ENCODE measurements at regions not wholly inside any gene's neighbourhood (a gene's known extent, or its start where the extent isn't known, plus 50 kb on each side); places are given as distances from the start of the nearest gene placed in this dataset.
"Not testable (repeated sequence)": the region's sequence is repeated elsewhere in the genome, so short reads cannot be mapped to it uniquely, and the experiment has no call there.

DNA sequence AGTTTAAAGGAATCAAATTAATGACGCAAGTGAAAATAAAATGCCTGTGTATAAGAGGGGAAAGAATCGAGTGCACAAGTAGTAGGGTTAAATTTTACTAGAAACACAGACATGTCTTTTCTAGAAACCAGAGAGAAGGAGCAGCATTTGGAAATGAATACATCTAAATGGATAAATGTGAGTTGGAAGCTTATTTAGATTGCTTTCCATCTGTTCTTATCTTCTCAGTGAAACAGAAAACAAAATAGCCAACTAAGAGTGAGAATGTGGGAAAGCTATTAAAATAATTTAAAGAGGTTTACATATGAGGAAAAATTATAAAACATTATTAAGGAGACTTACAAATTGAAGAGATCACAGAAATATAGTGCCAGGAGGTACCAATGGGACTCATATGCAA is 1818.9 kb upstream of the FLRT2 start:
- no peak for DNase-seq (ENCODE audit: low read depth)

GRCh38 chr14:83712418-83713129 is 1817.4 kb upstream of the FLRT2 start:
- DNase-seq (ENCODE audit: low read depth) = no peak

DNA sequence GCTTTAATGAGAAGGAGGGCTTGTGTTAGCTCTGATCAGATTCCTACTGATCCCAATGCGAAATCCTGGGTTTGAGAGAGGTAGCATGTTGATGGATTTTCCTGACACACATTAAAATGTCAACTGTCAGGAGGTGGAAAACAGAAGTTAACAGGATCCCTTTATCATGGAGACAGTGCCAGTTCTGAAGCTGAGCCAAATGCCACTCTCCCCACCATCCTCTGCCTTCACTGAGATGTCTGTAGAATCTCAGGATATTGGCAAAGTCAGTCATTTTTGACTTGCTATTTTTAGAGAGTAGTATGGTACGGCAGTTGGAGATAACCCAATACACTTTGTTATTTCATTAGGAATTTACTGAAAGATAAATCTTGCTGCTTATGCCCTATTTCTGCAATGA is 1816.2 kb upstream of the FLRT2 start:
- DNase-seq (ENCODE audit: low read depth) = no peak

DNA sequence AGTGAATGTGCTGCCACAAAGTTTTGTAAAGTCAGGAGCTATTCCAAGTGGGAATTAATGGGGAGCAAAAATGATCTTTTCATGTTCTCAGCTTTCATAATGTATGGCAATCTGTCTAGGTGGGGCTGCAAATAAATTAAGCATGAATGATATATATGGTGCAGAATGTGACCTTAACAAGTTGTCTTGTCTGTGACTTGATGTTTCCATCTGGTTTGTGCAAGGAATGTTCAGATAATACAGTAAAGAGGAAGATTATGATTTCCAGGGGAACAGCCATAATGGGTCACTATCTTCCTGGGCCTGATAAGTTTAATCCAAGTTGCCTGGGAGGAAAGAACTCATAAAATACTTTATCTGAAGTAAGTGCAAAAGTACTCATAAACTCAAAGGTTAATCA is 1815.8 kb upstream of the FLRT2 start:
- DNase-seq (ENCODE audit: low read depth) = no peak

GRCh38 chr14:83719435-83719834 is 1810.5 kb upstream of the FLRT2 start:
- DNase-seq (ENCODE audit: low read depth) = not testable (repeated sequence)

DNA sequence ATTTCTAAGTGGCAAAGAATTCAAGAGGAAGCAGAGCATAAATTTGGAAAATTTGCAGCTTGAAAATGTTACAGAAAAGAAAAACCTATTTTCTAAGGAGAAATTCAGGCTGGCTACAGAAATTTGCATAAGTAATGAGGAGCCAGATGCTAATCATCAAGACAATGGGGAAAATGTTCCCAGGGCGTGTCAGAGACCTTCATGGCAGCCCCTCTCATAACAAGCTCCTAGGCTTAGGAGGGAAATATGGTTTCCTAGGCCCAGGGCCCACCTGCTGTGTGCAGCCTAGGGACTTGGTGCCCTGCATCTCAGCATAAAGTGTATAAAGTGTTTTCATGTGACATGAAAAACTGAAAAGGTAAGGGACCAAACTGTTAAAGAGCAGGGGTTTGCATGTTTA is 1796.3 kb upstream of the FLRT2 start:
- DNase-seq (ENCODE audit: low read depth) = no peak

GRCh38 chr14:83734431-83734830 is 1795.5 kb upstream of the FLRT2 start:
- DNase-seq (ENCODE audit: low read depth) = no peak

DNA sequence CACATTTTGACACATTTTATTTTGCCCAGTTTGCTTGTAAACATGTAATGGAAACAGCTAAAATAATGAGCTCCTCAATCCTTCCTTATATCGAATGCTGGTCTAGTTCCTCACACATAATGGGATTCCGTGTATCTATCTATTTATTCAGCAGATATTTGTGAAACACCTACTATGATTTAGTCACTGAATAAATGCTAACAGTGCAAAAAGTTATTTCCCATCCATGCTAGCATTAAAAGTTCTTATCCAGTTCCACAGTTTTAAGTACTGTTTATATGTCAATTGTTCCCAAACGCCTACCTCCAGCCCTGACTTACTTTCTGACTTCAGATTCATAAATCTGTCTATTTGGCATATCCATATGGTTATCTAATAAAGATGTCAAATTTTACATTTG is 1788.7 kb upstream of the FLRT2 start:
- DNase-seq (ENCODE audit: low read depth) = no peak

- DNase-seq (ENCODE audit: low read depth) = no peak
These were observed 1785.7 kb upstream of the FLRT2 start for GRCh38 chr14:83744224-83744623.

DNA sequence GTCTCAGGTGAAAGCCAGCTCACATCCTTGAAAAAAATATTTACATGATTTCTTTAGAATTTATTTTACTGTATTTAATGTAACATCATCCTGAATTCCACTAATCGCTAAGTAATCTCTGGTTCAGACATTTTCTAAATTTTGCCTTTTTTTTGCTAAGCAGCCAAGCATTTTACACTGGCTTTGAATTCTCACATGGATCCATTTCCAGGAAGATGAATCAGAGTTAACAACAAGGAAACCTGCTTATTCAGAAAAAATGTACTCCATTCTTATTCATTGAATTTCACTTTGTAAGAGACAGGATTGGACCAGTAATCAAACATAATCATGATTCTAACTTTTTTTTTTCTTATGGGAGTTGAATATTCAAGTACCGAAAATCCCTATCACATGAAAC is 1785.1 kb upstream of the FLRT2 start:
- DNase-seq (ENCODE audit: low read depth) = peak; percentile 53

- DNase-seq (ENCODE audit: low read depth) = no peak
These were observed 1783.6 kb upstream of the FLRT2 start for GRCh38 chr14:83746336-83746735.

DNA sequence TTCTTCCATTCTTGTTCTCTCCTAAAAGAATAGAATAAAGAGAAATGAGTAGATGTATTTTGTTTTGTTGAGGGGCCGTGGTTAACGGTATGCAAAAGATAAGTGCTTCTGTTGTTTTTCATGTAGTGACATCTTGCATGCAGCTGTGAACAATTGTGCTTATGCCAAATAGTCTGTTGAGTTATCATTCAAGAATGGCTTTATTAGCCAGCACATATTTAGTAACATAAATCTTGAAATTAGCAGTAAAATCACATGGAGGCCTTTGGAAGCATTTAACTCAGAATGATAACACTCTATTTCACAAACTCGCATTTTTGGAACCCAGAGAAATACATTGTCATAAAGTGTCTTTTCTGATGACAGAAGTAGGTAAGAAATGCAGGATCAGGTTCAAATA is 1772.0 kb upstream of the FLRT2 start:
- DNase-seq (ENCODE audit: low read depth) = peak; percentile 85

DNA sequence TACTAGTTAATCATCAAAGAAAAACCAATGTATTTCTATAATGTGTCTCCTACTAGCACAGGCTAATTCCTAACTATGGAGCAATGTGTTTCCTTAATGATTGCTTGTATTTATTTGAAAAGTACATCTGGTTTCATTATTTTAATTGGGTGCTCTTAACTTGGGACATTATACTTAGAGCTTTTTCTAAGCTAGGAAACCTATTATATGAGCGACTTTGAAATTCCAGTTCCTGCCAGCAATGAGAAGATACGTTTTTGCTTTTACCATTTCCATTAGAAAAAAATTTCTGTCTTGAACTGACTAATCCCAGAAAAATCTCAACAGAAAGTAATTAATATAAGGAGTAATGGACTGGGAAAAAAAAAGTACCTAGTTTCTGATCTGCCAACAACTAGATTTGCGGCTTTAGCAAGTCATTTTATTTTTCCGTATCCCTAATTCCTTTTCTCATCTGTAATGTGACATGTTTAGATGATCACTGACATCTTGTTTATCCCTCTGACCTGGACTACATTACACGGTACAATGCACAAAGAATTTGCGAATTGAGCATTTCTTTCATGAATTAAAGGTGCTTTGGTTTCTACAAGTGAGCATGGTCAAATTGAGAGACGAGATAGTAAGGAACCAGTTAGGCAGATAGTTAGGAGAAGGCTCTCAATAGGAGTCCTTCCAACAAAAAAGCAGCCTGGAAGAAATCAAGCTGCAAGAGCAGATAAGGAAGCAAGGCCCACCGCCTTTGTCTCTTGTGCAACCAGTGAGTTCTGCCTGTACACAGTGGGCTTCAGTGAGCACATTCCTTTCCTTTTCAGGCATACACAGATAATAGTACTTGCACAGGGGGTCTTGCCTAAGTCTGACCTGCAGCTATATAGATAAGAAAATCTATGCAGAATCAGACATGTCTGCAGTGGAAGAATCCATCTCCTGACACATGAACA is 1765.0 kb upstream of the FLRT2 start:
- no peak for DNase-seq (ENCODE audit: low read depth)

DNA sequence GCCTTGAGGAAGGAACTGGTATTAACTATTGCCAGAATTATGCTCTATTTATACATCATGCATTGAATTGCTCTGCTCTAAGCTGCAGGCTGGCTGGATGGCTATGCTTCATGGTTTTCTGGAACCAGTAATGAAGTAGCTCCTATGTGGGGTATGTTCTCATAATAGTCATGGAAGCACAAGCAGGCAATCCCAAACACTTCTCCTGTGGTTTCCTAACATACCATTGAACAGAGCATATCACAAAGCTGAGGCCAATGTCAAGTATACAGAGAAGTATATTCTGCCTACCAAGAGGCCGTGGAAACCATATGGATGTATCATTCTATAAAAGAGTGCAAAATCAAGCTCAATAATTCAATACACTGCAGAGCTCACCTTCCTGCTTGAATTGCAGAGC is 1752.4 kb upstream of the FLRT2 start:
- peak; percentile 37 for DNase-seq (ENCODE audit: low read depth)

DNA sequence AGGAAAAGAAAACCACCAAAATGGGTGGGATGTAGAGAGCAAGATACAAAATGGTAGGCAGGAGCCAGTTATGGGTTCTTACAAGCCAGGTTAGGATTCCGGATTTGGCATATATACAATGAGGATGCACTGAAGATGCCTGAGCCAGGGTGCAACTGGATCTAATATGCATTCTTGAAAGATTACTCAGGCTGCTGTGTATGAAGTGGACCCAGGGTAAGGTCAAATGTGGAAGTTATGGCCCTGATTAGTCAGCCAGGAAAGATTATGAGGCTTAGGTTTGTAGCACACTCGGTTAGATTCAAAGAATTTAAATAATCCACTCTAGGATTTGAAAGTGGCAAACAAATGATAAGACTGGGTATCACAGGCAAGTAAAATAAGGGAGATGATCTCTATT is 1750.7 kb upstream of the FLRT2 start:
- DNase-seq (ENCODE audit: low read depth) = peak; percentile 91

DNA sequence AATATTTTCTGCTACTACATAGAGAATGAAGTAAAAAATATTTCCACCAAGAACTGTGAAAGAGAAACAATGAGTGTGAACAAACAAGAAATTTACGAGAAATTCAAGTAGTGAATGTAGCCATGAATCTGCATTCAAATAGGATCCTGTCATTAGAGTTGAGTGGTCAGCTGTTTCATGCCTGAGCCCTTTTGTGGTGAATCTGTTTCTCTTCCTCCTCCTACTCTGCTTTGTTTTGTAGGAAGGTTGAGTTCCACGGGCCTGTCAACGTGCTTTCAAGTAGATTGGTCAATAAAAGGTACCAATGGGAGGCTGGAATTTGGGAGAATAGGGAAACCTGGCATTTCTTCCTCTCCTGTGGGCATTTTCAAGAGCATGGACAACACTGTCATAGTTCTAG is 1749.6 kb upstream of the FLRT2 start:
- no peak for DNase-seq (ENCODE audit: low read depth)

DNA sequence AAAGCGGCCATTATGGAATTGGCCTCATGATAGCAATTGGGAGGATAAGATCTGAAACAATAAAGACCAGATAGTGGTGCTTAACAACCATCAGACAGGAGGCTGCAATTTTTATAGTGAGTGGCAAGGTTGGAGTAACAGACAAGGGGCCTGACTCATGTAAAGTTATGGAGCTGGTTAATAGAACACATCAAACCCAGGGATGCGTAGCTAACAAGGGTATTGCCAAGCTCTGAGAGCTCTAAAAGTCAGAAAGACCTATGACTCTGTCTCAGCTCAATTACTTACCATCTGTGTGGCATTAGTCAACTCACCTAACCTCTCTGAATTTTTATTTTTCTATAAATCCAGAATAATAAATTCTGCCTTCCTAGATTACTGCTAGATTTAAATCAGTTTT is 1731.5 kb upstream of the FLRT2 start:
- no peak for DNase-seq (ENCODE audit: low read depth)

DNA sequence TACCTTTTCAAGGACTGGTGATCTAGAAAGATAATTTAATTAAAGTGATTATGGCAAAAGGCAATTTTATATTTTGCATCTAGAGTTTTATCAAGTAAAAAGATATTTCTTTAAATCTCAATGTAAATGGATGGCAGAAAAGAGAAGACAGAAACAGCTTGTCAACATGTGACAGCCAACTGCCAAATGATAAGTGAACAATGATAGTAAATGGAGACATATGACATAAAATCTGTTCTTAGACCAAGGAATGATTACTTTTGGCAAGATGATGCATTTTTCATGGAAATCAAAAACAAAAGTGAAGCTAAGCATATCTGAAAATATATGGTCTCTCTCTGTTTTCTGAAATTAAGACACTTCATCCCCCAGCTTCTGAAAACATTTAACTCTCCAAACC is 1730.7 kb upstream of the FLRT2 start:
- DNase-seq (ENCODE audit: low read depth) = no peak

DNA sequence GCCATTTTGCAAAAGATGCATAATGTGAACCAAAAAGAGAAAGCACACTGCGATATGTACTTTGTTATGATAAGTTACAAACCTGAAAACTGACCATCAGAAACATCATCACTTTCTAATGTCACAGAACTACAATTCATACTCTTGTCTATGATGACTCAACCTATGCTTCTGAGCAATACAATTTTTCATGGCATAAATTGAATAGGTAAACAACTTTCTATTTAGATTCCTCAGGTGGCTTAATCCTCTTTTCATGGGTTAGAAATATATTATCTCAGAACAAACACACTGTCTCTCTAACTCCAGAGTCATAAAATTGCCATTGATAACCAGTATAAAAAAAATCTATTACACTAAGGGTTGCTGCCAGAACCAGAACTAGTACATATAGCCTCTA is 1715.0 kb upstream of the FLRT2 start:
- DNase-seq (ENCODE audit: low read depth) = no peak

GRCh38 chr14:83816761-83817160 is 1713.2 kb upstream of the FLRT2 start:
- DNase-seq (ENCODE audit: low read depth) = peak; percentile 58

GRCh38 chr14:83825843-83826242 is 1704.1 kb upstream of the FLRT2 start:
- DNase-seq (ENCODE audit: low read depth) = no peak

GRCh38 chr14:83826838-83827237 is 1703.1 kb upstream of the FLRT2 start:
- peak; percentile 77 for DNase-seq (ENCODE audit: low read depth)

DNA sequence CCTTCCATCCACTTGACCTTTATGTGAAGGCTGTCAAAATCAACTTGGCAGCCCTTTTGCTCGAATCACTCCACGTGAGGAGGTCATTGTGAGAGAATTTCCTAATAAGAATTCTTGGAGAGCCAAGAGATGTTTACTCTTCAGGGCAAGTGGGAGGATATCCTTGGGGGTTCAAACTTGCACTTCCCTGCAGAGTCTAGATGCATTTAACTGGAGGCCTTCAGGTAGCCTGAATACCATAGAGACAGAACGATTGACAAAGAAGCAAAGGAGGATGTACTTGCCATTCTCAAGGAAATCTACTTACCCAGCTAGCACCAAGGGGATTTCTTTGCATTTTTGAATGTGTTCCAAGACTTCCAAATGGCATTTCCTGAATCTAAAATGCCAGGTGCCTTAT is 1702.6 kb upstream of the FLRT2 start:
- DNase-seq (ENCODE audit: low read depth) = peak; percentile 33

Measured in iris pigment epithelial cell (primary cell).